Endothelial cell of umbilical vein (primary cell): ENCODE measurements at regions not wholly inside any gene's neighbourhood (a gene's known extent, or its start where the extent isn't known, plus 50 kb on each side); places are given as distances from the start of the nearest gene placed in this dataset.

Experiments
- BruUV-seq: library from RNA; stranded (reverse); fragments of 400-500 nt; replicated peaks from 2 replicates; lab custom pipeline; 2021; lab: Mats Ljungman, UMichigan
- CTCF ChIA-PET: fragments of 300-600, 350-600 bp; sonication (Branson Sonifier 250); formaldehyde crosslinking; loops from one replicate; lab custom pipeline; 2021; ENCODE audit warnings: antibody characterized with exemption, inconsistent platforms; lab: Charles Lee
- POLR2A ChIA-PET: fragments of 300-600, 350-600 bp; sonication (Branson Sonifier 250); formaldehyde crosslinking; loops from one replicate; lab custom pipeline; 2021; ENCODE audit warnings: antibody characterized with exemption, inconsistent platforms; lab: Charles Lee
- DNase-seq: peaks from one replicate; pipeline ENCODE4 v3.0.0-alpha.2; 2011; ENCODE audit warnings: low read depth, low spot score
- FAIRE-seq: peaks from 2 replicates; lab custom pipeline; 2011; peaks lifted over from hg19 to GRCh38; lab: Jason Lieb, UNC
- H2AFZ ChIP-seq: 2 replicates; pipeline ENCODE4 v1.6.0; 2012; ENCODE audit warnings: low read depth, low read length, control low read depth, inconsistent platforms
- H3K27ac ChIP-seq: 2 replicates; pipeline ENCODE4 v1.5.1; 2011; ENCODE audit warnings: low read depth, mild to moderate bottlenecking, control low read depth, low read length, moderate library complexity; ENCODE audit not compliant: insufficient read depth
- H3K27me3 ChIP-seq, 2 experiments: 2 replicates each; pipeline versions ENCODE4 v1.6.0 to v1.6.1; 2011; ENCODE audit warnings: low read length in 2 of 2, mixed read lengths in 1 of 2; ENCODE audit not compliant: control insufficient read depth in 2 of 2, insufficient read depth in 2 of 2
- H3K36me3 ChIP-seq, 2 experiments: 2 replicates in 1 of 2; 3 replicates in 1 of 2; pipeline ENCODE4 v1.5.1; 2011; ENCODE audit warnings: low read length in 2 of 2, mild to moderate bottlenecking in 1 of 2, moderate library complexity in 1 of 2; ENCODE audit not compliant: control insufficient read depth in 2 of 2, insufficient read depth in 2 of 2; ENCODE audit errors: extremely low read depth in 1 of 2
- H3K4me1 ChIP-seq: 3 replicates; pipeline ENCODE4 v1.5.1; 2011; ENCODE audit warnings: mild to moderate bottlenecking, low read length; ENCODE audit not compliant: control insufficient read depth, insufficient read depth; ENCODE audit errors: extremely low read depth
- H3K4me2 ChIP-seq: 2 replicates; pipeline ENCODE4 v1.6.1; 2011; ENCODE audit warnings: low read length, control low read depth, mixed read lengths; ENCODE audit not compliant: insufficient read depth
- H3K4me3 ChIP-seq, 3 experiments: fragments of 200-600 bp in 1 of 3; sonication (generic), shearing (Covaris generic) in 1 of 3; replicated peaks in 1 of 3; 2 replicates each; pipeline ENCODE4 v1.5.1; 2011 to 2016; ENCODE audit warnings: control low read depth in 3 of 3, low read length in 3 of 3, mild to moderate bottlenecking in 2 of 3, inconsistent platforms in 1 of 3, low read depth in 1 of 3, moderate library complexity in 1 of 3; ENCODE audit not compliant: insufficient read depth in 1 of 3
- H3K79me2 ChIP-seq: 2 replicates; pipeline ENCODE4 v1.6.0; 2012; ENCODE audit warnings: low read length, inconsistent platforms; ENCODE audit not compliant: control insufficient read depth, insufficient read depth
- H3K9ac ChIP-seq: replicated peaks from 2 replicates; pipeline ENCODE3; 2011; ENCODE audit warnings: low read length, control low read depth; ENCODE audit not compliant: insufficient read depth; ENCODE audit errors: extremely low read depth
- H3K9me1 ChIP-seq: replicated peaks from 3 replicates; pipeline ENCODE4 v1.6.0; 2011; ENCODE audit warnings: mild to moderate bottlenecking, low read length; ENCODE audit not compliant: control insufficient read depth, insufficient read depth; ENCODE audit errors: extremely low read depth
- H3K9me3 ChIP-seq: replicated peaks from 2 replicates; pipeline ENCODE4 v1.5.1; 2012; ENCODE audit warnings: low read length, inconsistent platforms; ENCODE audit not compliant: control insufficient read depth, insufficient read depth
- H4K20me1 ChIP-seq: replicated peaks from 2 replicates; pipeline ENCODE3; 2011; ENCODE audit warnings: mild to moderate bottlenecking, low read length; ENCODE audit not compliant: control insufficient read depth, insufficient read depth; ENCODE audit errors: extremely low read depth
- CTCF ChIP-seq, 2 donors: IDR thresholded peaks; 1 replicate in 1 of 2; 2 replicates in 1 of 2; pipeline ENCODE4 v1.5.1; 2011; ENCODE audit warnings: low read length in 2 of 2, mild to moderate bottlenecking in 2 of 2, moderate library complexity in 2 of 2, control low read depth in 1 of 2, inconsistent platforms in 1 of 2, low read depth in 1 of 2; ENCODE audit not compliant: insufficient read depth in 1 of 2; ENCODE audit errors: extremely low read depth in 1 of 2
- EZH2 ChIP-seq: IDR thresholded peaks from 2 replicates; pipeline ENCODE4 v1.6.1; 2012; ENCODE audit warnings: borderline replicate concordance, low read depth, mild to moderate bottlenecking, moderate library complexity, low read length, inconsistent platforms; ENCODE audit not compliant: severe bottlenecking
- FOS ChIP-seq: IDR thresholded peaks from 2 replicates; pipeline ENCODE4 v1.6.1; 2011; ENCODE audit warnings: mild to moderate bottlenecking, low read length, moderate library complexity, borderline replicate concordance; ENCODE audit not compliant: insufficient read depth
- GATA2 ChIP-seq: IDR thresholded peaks from 2 replicates; pipeline ENCODE4 v1.7.0; 2011; ENCODE audit warnings: low read depth, mild to moderate bottlenecking, moderate library complexity, mixed read lengths, low read length; ENCODE audit not compliant: insufficient read length, insufficient read depth
- JUN ChIP-seq: IDR thresholded peaks from 2 replicates; pipeline ENCODE4 v1.6.1; 2011; ENCODE audit warnings: borderline replicate concordance, low read depth; ENCODE audit not compliant: insufficient read length, insufficient read depth
- MYC ChIP-seq: IDR thresholded peaks from one replicate; pipeline ENCODE4 v1.6.1; 2011; ENCODE audit warnings: mild to moderate bottlenecking, low read depth, low read length
- POLR2A ChIP-seq: IDR thresholded peaks from 2 replicates; pipeline ENCODE4 v1.6.1; 2012; ENCODE audit warnings: low read depth, mild to moderate bottlenecking, control low read depth, low read length
- POLR2AphosphoS5 ChIP-seq: IDR thresholded peaks from 2 replicates; pipeline ENCODE4 v1.6.1; 2012; ENCODE audit warnings: low read depth, mild to moderate bottlenecking, control low read depth, low read length, moderate library complexity; ENCODE audit not compliant: insufficient read depth
- dilution Hi-C: fragments of 300-500 bp; cut with MboI; formaldehyde crosslinking; loops from one replicate; pipeline ENCODE4 v1.15.0; 2019; ENCODE audit warnings: low sequenced_read_pairs; ENCODE audit not compliant: extremely low pct_ligation_motif_present
- intact Hi-C: fragments of 100-400 bp; cut with micrococcal nuclease; formaldehyde crosslinking; loops from one replicate; pipeline ENCODE4 v1.10.0; 2022
- TF ChIP-seq, protein P1 (sequence below): IDR thresholded peaks from 2 replicates; pipeline ENCODE4 v1.6.1; 2011; ENCODE audit not compliant: insufficient read depth, insufficient read length

- no TSS peak for BruUV-seq
- Histone ChIP-seq H3K4me2 (no peak overlapping the region), H3K36me3 (no peaks in the 10 kb centered on the region), H3K4me3 (no peak overlapping the region), H3K4me1 (no peaks in the 10 kb centered on the region), H2AFZ (no peak overlapping the region), H3K27me3 (no peaks in the 10 kb centered on the region), H3K27ac (no peak overlapping the region), H3K9ac (no peak overlapping the region), H3K79me2 (no peaks in the 10 kb centered on the region), H3K9me3 (peaks cover 2% of the 10 kb centered on the region), H3K9me1 (no peaks in the 10 kb centered on the region), H4K20me1 (no peaks in the 10 kb centered on the region)
- no peak for DNase-seq
- TF ChIP-seq POLR2AphosphoS5, result no peak
- no peak for TF ChIP-seq FOS
- TF ChIP-seq JUN, result no peak
- TF ChIP-seq MYC, result no peak
- TF ChIP-seq CTCF (IDR thresholded peaks at IDR 0.05; ENCODE audit: extremely low read depth in 1 of 2, insufficient read depth in 1 of 2, low read depth in 1 of 2, low read length in 2 of 2), result no peak
- TF ChIP-seq, protein P1, sequence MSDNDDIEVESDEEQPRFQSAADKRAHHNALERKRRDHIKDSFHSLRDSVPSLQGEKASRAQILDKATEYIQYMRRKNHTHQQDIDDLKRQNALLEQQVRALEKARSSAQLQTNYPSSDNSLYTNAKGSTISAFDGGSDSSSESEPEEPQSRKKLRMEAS, result no peak
- no peak for TF ChIP-seq GATA2
- no peak for TF ChIP-seq POLR2A
- TF ChIP-seq EZH2, result no peak
- CTCF ChIA-PET, result no interaction called here
- intact Hi-C loops (no loop called here), dilution Hi-C loops (no loop called here)
- FAIRE-seq, result no peak
- POLR2A ChIA-PET, result no interaction called here
Observed at GRCh38 chr4:188934320-188934962, 795.2 kb downstream of the TRIML1 start.
